ENCODE measurements at regions not wholly inside any gene's neighbourhood (a gene's known extent, or its start where the extent isn't known, plus 50 kb on each side); places are given as distances from the start of the nearest gene placed in this dataset.

GRCh38 chr17:72404872-72405271 lies 284.1 kb downstream of the SOX9 start:
- DNase-seq (ENCODE audit: extremely low read depth, low read depth), result no peak
- TF ChIP-seq CTCF (IDR thresholded peaks at IDR 0.05; ENCODE audit: low read depth, low read length, missing control alignments), result no peak
- no peak overlapping the region for H3K4me3 ChIP-seq (replicated peaks; ENCODE audit: low read depth, low read length)

- TF ChIP-seq CTCF (IDR thresholded peaks at IDR 0.05; ENCODE audit: low read depth, low read length, missing control alignments), result no peak
- no peak for DNase-seq (ENCODE audit: extremely low read depth, low read depth)
- no peak overlapping the region for H3K4me3 ChIP-seq (replicated peaks; ENCODE audit: low read depth, low read length)
Measured at GRCh38 chr17:72405662-72406230, 284.9 kb downstream of the SOX9 start.

- TF ChIP-seq CTCF (IDR thresholded peaks at IDR 0.05; ENCODE audit: low read depth, low read length, missing control alignments), result no peak
- DNase-seq (ENCODE audit: extremely low read depth, low read depth), result no peak
- no peak overlapping the region for H3K4me3 ChIP-seq (replicated peaks; ENCODE audit: low read depth, low read length)
Measured at GRCh38 chr17:72406498-72406897, 285.7 kb downstream of the SOX9 start.

GRCh38 chr17:72407336-72407909 lies 286.6 kb downstream of the SOX9 start:
- no peak for TF ChIP-seq CTCF (IDR thresholded peaks at IDR 0.05; ENCODE audit: low read depth, low read length, missing control alignments)
- peak; percentile 97 for DNase-seq (ENCODE audit: extremely low read depth, low read depth)
- peak overlapping the region; percentile 1; the same call in 1 of the 2 replicates for H3K4me3 ChIP-seq (replicated peaks; ENCODE audit: low read depth, low read length)

GRCh38 chr17:72407931-72408330 lies 287.1 kb downstream of the SOX9 start:
- no peak for TF ChIP-seq CTCF (IDR thresholded peaks at IDR 0.05; ENCODE audit: low read depth, low read length, missing control alignments)
- no peak overlapping the region for H3K4me3 ChIP-seq (replicated peaks; ENCODE audit: low read depth, low read length)
- no peak for DNase-seq (ENCODE audit: extremely low read depth, low read depth)

GRCh38 chr17:72408641-72409040 lies 287.8 kb downstream of the SOX9 start:
- no peak overlapping the region for H3K4me3 ChIP-seq (replicated peaks; ENCODE audit: low read depth, low read length)
- no peak for DNase-seq (ENCODE audit: extremely low read depth, low read depth)
- no peak for TF ChIP-seq CTCF (IDR thresholded peaks at IDR 0.05; ENCODE audit: low read depth, low read length, missing control alignments)

Measured in HFF-Myc (cell line).